ENCODE measurements at regions not wholly inside any gene's neighbourhood (a gene's known extent, or its start where the extent isn't known, plus 50 kb on each side); places are given as distances from the start of the nearest gene placed in this dataset.

GRCh38 chr11:29353833-29354232 lies 663.0 kb downstream of the KCNA4 start:
- TF ChIP-seq EZH2phosphoT487 (IDR thresholded peaks at IDR 0.05; ENCODE audit: insufficient read depth, low read depth), result no peak
- no peak for TF ChIP-seq EZH2 (IDR thresholded peaks at IDR 0.05; ENCODE audit: insufficient read depth, poor library complexity, severe bottlenecking)
